HG02884 (cell line): ENCODE measurements at regions not wholly inside any gene's neighbourhood (a gene's known extent, or its start where the extent isn't known, plus 50 kb on each side); places are given as distances from the start of the nearest gene placed in this dataset.

Source experiments
- ATAC-seq: cut with Tn5 transposase; IDR thresholded peaks from one replicate; pipeline ENCODE4 v1.9.1; 2021; ENCODE audit warnings: mild to moderate bottlenecking, moderate library complexity; ENCODE audit not compliant: unreplicated experiment

DNA sequence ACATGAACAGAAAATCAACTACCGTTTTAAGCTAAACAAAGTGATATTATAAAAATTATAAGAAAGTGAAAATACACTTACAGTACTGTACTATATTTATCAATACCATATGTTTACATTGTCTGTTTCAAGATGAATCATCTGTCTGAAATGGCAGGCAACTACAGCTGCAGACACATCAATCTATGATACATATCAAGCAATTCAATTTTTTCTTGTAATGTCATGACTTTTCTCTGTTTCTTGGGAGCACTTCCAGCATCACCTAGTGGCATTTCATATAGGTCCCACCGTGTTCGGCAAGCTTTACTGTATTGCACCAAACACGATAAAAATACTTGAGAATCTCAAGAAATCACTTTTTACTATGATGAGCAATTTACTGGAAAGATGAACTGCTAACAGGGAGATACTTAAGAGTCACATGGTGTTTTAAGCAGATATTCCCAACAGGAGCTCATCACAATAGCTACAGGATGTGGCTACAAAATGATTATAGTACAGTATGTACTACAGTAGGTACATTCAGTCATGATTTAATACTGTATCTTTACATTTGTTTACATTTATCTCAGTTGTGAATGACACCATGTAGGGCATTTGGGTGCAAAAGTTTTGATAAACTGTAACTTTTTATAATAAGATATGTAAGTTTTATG, 207.4 kb downstream of the ADAM29 start:
- no peak for ATAC-seq

DNA sequence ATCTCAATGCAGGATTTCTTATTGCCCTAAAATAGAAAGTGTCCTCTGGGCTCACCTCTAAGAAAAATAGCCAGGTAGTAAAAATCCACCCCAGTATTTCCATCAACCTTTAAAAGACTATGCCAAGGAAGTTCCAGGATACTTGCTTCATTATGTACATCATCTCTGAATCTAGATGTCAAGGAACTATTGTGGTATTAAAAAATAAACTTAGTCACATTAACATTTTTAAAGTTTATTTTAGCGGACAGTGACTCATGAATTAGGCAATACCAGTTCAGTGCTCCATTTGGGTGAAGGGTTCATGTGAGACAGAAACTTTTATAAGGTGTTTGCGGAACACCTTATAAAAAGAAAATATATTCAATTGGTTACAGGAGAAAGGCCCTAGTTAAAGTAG, 209.2 kb downstream of the ADAM29 start:
- no peak for ATAC-seq

DNA sequence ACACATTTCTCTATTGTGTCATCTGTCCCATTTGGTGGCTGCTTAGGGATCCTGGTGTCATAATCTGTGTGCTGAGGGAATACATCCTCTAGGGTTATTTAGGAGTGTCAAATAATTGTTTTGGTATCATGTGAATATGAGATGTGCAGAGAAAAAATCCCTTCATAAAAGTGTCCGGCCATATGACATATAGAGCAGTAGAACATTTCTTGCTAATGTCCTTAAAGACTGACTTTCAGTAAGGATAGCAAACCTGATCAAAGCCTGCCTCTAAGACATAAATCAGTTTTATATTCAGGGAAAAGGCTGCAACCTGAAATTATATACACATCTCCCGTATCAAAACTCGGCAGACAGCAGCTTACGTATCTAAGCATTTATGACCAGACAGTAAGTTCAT, 211.6 kb downstream of the ADAM29 start:
- ATAC-seq, result no peak

DNA sequence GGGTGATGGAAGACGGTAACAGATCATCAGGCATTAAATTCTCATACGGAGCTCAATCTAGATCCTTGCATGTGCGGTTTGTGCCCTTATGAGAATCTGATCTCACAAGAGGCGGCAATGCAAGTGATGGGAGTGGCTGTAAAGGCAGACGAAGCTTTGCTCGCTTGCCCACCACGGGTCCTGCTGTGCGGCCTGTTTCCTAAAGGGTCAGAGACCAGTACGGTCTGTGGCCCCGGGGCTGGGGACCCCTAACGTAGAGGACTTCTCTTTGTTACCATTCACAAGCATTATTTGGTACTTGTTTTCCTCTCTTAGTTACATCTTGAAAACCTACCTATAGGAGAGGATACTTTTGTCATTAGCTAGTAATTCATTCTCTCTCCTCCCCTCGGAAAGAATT, 221.0 kb downstream of the ADAM29 start:
- ATAC-seq, result no peak

DNA sequence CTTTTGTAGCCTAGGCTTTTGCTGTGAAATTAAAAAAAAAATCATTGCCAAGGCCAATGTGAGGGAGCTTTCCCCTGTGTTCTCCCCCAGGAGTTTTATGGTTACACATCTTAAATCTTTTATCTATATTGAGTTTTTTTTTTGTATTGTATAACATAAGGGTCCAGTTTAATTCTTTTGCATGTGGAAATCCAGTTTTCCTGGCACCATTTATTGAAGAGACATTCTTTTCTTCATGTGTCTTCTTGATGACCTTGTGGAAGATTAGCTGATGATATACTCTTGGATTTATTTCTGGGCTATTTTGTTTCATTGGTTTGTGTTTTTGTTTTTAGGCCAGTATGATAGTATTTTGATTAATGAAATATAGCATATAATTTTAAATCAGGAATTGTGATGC, 225.0 kb downstream of the ADAM29 start:
- ATAC-seq, result no peak

DNA sequence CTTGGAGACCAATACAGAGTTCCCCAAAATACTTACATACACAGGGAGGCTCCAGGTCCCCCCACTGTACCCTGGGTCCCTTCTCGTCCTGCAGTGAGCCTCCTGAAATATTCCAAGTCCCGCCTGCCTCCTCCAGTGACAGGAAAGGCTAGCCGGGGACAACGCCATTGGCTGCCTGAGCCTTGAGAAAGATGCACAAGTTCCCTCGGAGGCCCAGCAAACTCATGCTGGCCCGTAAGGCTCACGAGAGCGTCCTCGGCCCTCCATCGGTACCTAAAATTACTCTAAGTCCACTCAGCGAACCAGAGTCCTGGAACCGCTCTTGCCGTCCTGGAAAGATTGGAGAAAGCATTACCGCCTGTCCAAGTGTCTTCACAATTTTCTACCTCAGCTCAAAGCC, 228.6 kb downstream of the ADAM29 start:
- ATAC-seq, result no peak

DNA sequence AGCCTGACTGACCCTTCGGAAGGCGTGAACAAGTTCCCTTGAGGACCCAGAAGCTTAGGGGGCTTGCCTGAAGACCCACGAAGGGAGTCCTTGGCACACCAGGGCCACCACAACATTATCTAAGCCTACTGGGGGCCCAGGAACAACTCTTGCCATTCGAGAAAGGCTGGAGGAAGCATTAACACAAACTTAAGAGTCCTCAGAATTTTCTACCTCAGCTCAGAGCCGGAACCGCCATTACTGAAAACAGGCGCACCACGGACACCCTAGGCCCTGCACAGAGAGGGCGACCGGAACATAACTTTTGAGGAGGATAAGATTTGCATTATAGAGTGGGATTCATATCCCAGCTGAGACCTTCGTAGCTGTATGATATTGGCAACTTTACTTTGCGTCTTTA, 229.1 kb downstream of the ADAM29 start:
- ATAC-seq, result no peak

DNA sequence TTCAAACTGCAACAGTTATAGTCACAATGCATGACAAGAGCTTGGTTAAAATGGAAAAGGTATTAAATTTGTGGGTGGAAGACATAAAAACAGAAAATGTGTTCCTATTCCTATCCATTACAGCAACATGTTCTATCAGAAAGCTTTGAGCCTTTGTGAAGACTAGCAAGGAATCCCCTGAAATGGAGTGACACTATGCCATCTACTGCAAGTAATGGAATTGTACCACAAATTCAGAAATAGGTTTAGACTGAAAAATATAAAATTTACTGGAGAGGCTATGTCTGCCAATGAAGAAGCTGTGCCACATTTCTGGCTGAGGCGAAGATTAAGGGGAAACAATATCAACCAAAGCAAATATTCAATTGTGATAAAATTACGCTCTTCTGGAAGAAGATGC, 247.9 kb downstream of the ADAM29 start:
- no peak for ATAC-seq

DNA sequence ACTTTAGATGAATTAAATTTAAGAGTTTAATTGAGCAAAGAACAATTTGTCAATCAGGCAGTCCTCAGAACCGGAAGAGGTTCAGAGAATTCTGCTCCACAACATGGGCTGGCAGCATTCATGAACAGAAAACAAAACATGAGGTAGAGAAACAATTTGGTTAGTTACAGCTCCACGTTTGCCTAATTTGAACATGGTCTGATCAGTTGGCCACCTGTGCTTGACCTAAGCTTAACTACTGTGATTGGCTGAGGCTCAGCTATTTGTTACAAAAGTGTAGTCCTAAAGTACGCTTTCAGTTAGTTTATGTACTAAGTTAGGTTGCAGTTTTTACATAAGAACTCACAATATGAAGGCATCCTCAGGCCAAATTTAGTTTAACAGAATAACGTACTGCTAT, 258.6 kb downstream of the ADAM29 start:
- no peak for ATAC-seq

DNA sequence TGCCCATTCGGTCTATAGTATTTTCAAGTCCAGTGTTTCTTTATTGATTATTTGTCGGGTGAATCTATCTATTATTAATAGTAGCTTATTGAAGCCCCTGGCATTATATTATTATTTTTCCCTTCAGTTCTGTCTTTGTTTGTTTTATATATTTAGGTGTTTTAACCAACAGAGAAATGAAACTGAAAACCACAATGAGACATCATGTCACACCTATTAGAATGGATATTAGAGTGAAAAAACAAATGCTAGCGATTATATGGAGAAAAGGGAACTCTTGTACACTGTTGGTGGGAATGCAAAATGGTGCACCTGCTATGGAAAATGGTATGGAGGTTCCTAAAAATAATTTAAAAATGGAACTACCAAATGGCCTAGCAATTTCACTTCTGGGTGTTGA, 272.5 kb downstream of the ADAM29 start:
- no peak for ATAC-seq

DNA sequence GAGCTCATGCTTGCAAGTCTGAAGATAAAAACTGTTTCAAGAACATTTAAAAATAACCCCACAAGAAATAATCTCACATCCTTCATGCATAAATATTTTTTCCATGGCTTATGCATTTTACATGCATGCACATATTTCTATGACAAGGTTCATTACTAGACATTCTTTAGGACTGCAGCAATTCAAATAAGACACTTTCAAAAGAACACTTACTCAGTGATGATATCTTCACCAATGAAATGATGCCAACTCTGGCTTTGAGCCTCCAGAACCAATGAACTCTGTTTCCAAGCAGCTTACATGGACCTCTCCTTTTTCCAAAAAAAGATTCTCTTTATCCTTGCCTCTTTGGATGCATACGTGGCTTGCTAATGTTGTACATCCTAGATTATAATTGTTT, 279.9 kb downstream of the ADAM29 start:
- ATAC-seq, result no peak

DNA sequence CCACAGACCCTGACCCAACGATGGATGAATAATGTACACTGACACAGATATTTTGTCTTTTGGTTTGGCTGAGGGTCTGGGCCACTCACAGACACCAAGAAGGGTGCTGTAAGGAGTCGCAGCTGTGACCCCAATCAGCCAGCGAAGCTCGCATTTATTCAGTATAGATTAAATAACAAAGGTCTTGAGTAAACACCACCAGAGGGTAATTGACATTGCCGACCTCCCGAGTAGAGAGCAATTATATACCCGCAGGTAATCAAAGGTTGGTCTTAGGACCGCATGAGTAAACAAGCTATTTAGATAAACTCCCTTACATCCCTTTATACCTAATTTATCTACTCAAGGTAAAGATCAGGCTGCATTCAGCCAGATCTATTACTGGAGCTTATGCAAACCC, 297.1 kb downstream of the ADAM29 start:
- ATAC-seq, result no peak

DNA sequence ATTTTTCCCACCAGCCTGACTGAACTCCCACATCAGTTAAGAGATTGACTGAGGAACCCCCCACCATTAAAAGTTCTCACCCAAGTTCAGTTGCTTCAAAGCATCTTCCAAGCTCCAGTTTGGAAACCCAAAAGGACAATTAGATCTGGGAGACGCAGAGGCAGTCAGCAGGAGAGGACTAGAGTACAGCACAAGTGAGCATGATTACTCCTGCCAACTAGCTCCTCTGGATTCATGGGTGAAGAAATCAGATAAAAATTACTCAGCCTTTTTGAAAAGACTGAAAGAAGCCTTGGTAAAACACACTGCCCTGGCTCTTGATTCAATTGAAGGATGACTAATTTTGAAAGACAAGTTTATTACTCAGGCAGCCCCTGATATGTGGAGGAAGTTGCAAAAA, 297.5 kb downstream of the ADAM29 start:
- no peak for ATAC-seq

DNA sequence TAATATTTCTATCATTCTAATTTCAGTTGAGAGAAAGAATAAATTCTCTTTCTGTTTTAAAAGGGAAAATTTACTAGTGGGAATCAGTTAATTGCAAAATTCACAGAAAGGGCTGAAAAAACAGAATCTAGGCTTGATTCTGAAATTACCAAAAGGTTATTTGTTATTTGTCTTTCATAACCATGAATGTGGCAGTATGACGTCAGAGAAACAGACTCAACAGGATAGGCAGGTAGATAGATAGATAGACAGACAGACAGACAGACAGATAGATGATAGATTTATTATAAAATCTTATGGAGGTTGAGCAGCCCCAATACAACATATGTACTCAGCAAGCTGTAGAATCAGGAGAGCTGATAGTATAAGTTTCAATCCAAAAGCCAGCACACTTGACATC, 311.0 kb downstream of the ADAM29 start:
- ATAC-seq, result no peak

DNA sequence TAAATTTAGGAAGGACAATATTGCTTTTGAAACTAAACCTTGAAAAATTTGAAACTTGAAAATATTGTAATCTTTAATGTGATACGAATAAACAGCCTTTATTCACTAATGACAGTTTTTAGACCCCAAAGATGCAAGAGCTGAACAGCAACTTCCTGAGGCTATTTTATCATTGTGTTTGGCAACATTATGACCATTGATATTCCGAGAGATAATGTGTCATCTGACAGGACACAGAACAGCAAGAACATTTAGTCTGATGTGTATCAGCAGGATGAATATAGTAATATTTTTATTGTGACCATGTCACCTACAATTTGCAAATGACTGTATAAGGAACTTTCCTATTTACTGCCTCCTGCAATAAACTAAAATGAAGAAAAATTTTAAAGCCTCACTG, 316.0 kb downstream of the ADAM29 start:
- ATAC-seq, result no peak

DNA sequence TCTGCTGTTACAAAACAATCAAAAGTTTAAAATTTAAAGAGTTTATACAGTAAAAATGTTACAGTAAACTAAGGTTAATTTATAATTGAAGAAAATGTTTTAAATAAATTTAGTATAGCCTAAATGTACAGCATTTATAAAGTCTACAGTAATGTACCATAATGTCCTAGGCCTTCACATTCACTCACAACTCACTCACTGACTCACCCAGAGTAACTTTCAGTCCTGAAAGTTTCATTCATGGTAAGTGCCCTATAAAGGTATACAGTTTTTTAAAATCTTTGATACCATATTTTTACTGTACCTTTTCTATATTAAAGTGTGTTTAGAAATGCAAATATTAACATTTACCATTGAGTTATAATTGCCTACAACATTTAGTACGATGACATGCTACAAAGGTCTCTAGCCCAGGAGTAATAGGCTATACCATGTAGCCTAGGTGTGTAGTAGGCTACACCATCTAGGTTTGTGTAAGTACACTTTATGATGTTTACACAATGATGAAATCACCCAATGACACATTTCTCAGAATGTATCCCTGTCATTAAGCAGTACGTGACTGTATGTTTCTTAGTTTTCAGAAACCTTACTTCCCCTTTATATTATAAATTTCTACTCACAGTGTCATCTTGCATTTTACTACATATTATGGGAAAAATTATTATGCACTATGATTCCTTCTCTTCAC, 320.8 kb downstream of the ADAM29 start:
- ATAC-seq, result no peak

DNA sequence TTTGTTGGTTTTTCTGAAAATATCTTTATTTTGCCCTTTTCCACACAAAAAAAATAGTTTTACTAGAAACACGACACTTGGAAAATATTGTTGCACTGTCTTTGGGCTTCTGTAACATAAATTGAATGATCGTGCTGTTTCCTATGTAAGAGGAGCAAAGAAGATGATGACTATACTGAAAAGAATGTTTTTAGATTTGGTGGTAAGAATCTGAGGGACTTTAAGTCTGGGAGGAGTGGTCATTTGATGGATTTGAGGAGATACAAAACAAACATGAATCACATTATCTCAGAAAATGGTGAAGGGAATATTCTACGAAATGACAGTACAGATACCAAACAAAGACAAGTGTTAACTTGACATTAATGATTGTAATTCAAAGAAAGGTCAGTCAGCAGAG, 328.8 kb downstream of the ADAM29 start:
- ATAC-seq, result no peak

DNA sequence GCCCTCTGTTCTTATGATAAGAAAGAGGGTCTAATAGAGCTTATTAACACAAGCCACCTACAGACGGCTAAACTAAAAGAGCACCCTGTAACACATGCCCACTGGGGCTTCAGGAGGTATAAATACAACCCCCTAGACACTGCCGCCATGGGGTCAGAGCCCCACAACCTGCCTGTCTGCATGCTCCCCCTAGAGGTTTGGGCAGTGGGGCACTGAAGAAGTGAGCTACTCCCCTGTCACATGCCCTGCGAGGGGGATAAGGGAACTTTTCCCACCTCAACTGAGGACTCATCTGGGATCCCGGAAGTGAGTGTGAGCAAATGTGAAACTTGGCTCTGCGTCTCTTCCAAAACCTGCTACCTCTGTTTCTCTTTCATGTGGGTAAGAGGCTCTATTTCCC, 334.5 kb downstream of the ADAM29 start:
- ATAC-seq, result no peak

DNA sequence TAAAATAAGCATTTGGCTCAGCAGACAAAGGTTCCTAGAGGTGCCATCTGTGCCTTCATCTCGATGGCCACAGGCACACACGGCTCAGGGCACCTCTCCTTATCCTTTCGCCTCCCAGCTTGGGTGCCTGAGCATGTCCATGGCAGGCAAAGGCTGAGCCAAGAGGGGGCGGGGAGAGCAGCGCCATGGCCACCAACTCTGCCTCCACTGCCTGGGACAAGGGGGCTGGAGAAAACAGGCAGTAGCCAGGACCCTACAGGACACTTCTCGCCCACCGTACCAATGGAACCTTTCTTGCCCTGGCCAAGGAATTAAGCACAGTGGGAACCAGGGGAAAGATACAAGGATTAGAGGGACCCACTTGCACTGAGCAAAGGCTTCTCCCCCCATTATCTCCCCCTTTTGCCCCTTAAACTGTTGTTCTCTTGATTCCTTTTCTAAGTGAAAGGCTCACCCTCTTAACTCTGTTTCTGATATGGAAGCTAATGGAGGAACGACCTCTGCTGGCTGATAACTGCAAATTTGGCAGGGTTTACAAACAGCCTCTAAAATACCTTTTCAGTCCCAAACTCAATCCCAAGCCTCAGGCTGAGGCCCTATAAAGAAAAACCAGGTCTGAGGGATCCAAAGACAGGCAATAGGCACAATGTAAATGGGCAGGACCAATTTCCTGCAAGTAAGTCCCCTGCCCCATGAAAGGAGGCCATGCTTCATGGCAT, 335.2 kb downstream of the ADAM29 start:
- ATAC-seq, result no peak

DNA sequence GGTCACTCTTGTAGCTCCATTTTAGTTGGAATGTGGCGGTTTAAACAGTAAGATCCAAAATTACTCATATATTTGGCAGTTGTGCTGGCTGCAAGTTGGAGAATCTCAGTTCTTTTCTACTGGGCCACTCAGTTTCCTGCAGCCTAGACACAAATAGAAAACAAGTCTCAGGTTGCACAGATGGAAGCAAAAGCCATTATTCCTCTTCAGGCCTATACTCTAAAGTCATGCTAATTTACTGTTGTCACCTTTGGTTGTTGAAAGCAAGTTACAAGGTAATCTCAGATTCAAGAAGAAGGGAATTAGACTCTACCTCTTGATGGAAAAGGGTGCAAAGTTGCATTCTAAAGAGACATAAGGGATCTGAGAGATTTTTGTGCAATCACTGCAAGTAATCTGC, 345.4 kb downstream of the ADAM29 start:
- no peak for ATAC-seq

DNA sequence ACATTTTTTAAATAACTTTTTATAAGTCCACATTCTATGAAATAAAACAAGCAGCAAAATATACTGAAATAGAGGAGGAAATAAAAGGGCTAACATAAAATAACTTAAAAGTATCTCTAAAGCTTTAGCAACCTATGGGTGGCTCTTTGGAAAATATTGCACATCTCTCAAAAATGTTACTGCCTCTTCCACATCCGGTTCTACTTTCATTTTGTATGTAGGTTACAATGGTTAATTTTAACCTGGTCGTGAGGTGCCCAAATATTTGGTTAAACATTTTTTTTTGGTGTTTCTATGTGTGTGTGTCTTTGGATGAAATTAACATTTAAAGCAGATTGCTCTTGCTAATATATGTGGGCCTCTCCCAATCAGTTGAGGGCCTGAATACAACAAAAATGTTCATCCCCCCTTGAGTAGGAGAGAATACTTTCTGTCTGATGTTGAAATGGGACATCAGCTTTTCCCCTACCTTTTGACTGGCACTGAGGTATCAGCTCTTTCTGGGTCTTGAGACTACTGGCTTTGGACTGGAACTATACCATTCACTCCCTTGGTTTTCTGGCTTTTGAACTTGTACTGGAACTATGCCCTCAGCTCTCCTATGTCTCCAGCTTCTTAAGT, 353.0 kb downstream of the ADAM29 start:
- ATAC-seq, result peak; percentile 62
